GM12891 (cell line): ENCODE measurements at regions not wholly inside any gene's neighbourhood (a gene's known extent, or its start where the extent isn't known, plus 50 kb on each side); places are given as distances from the start of the nearest gene placed in this dataset.
"Not testable (repeated sequence)": the region's sequence is repeated elsewhere in the genome, so short reads cannot be mapped to it uniquely, and the experiment has no call there.

ENCODE experiments used
- PAX5 ChIP-seq: IDR thresholded peaks from 2 replicates; pipeline ENCODE4 v1.6.1; 2011; ENCODE audit warnings: low read length, moderate library complexity, mild to moderate bottlenecking; ENCODE audit not compliant: insufficient read depth, severe bottlenecking
- POLR2A ChIP-seq: IDR thresholded peaks from 2 replicates; pipeline ENCODE4 v1.6.1; 2011; ENCODE audit warnings: low read depth, low read length, control low read depth
- POLR2AphosphoS5 ChIP-seq: IDR thresholded peaks from 2 replicates; pipeline ENCODE4 v1.6.1; 2011; ENCODE audit warnings: low read depth, low read length, control low read depth
- TAF1 ChIP-seq: IDR thresholded peaks from 2 replicates; pipeline ENCODE4 v1.6.1; 2011; ENCODE audit warnings: low read depth, low read length, control low read depth

DNA sequence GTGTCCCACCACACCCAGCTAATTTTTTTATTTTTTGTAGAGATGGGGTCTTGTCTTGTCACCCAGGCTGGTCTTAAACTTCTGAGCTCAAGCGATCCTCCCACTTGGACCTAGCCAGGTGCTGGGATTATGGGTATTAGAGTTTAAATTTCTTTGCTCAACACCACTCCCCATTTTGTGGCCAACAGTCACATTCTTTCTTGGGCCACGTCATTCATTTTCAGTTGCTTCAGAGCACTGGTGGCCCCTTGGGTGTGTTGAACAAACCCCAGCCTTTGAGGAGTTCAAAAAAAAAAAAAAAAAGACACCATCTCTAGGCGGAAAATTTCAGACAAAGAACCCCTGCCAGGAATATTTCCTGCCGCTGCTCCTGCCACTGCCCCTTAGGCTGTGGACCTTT is 77.0 kb downstream of the SPDYE17 start:
- not testable (repeated sequence) for TF ChIP-seq POLR2AphosphoS5, TAF1, POLR2A, PAX5
